GM12878 (cell line): ENCODE measurements at regions not wholly inside any gene's neighbourhood (a gene's known extent, or its start where the extent isn't known, plus 50 kb on each side); places are given as distances from the start of the nearest gene placed in this dataset.

Source experiments
- ATAC-seq: fragments of 200-7000 bp; cut with Tn5 transposase; 3 replicates; pipeline ENCODE4 v1.9.1; 2020; ENCODE audit warnings: mild to moderate bottlenecking, moderate library complexity
- BruUV-seq: library from RNA; stranded (reverse); fragments of 400-500 nt; replicated peaks from 2 replicates; lab custom pipeline; 2021; lab: Mats Ljungman, UMichigan
- CTCF ChIA-PET: fragments of 300-600 bp; sonication (Branson Sonifier 250); formaldehyde crosslinking; extraction: SDS; loops from one replicate; lab custom pipeline; 2021; ENCODE audit warnings: inconsistent platforms; lab: Yijun Ruan, JAX
- POLR2A ChIA-PET: fragments of 350-600 bp; formaldehyde crosslinking; extraction: SDS; loops from one replicate; lab custom pipeline; 2021; ENCODE audit warnings: inconsistent platforms; lab: Charles Lee
- RAD21 ChIA-PET: fragments of 300-600 bp; sonication (Branson Sonifier 250); formaldehyde crosslinking; loops from one replicate; lab custom pipeline; 2023; ENCODE audit warnings: antibody characterized with exemption; ENCODE audit not compliant: unreplicated experiment; lab: Charles Lee
- SMC1A ChIA-PET: fragments of 300-600 bp; sonication (Branson Sonifier 250); formaldehyde crosslinking; loops from one replicate; lab custom pipeline; 2023; ENCODE audit not compliant: unreplicated experiment, uncharacterized antibody; lab: Charles Lee
- DNase-seq: peaks from one replicate; pipeline ENCODE4 v3.0.0-alpha.2; 2011; ENCODE audit warnings: low read depth, low spot score
- FAIRE-seq: peaks from 3 replicates; lab custom pipeline; 2011; peaks lifted over from hg19 to GRCh38; lab: Jason Lieb, UNC
- H2AFZ ChIP-seq: 2 replicates; pipeline ENCODE4 v1.6.0; 2011; ENCODE audit warnings: low read depth, low read length, control low read depth; ENCODE audit not compliant: control insufficient read depth
- H3K27ac ChIP-seq: 2 replicates; pipeline ENCODE4 v1.5.1; 2011; ENCODE audit warnings: control low read depth; ENCODE audit not compliant: control insufficient read depth, insufficient read depth
- H3K27me3 ChIP-seq, 2 experiments: replicated peaks in 1 of 2; 2 replicates each; pipeline versions ENCODE4 v1.6.0 to v1.6.1; 2011; ENCODE audit warnings: low read length in 1 of 2; ENCODE audit not compliant: control insufficient read depth in 2 of 2, insufficient read depth in 2 of 2
- H3K36me3 ChIP-seq, 2 experiments: 2 replicates each; pipeline ENCODE4 v1.5.1; 2011; ENCODE audit warnings: low read length in 1 of 2; ENCODE audit not compliant: control insufficient read depth in 2 of 2, insufficient read depth in 2 of 2
- H3K4me1 ChIP-seq: 2 replicates; pipeline ENCODE4 v1.6.1; 2011; ENCODE audit warnings: mild to moderate bottlenecking, low read length, moderate library complexity, mixed read lengths; ENCODE audit not compliant: control insufficient read depth, insufficient read depth
- H3K4me2 ChIP-seq: 2 replicates; pipeline ENCODE4 v1.6.0; 2011; ENCODE audit warnings: control low read depth; ENCODE audit not compliant: control insufficient read depth, insufficient read depth
- H3K4me3 ChIP-seq: fragments of 200-600 bp; sonication (generic); 2 replicates; pipeline ENCODE4 v1.5.1; 2016
- H3K79me2 ChIP-seq: 2 replicates; pipeline ENCODE4 v1.6.0; 2011; ENCODE audit warnings: low read length; ENCODE audit not compliant: control insufficient read depth, insufficient read depth
- H3K9ac ChIP-seq: 2 replicates; pipeline ENCODE4 v1.8.0; 2011; ENCODE audit warnings: low read length, control low read depth, mixed read lengths; ENCODE audit not compliant: control insufficient read depth, insufficient read depth
- H3K9me3 ChIP-seq: replicated peaks from 3 replicates; pipeline ENCODE4 v1.5.1; 2011; ENCODE audit warnings: mild to moderate bottlenecking, low read length; ENCODE audit not compliant: control insufficient read depth, insufficient read depth
- H4K20me1 ChIP-seq: 2 replicates; pipeline ENCODE4 v1.6.0; 2011; ENCODE audit not compliant: control insufficient read depth, insufficient read depth
- CBX5 ChIP-seq: sonication (generic); IDR thresholded peaks from 2 replicates; pipeline ENCODE4 v1.6.1; 2016; ENCODE audit warnings: low read depth, moderate library complexity, mild to moderate bottlenecking, inconsistent platforms
- CHD4 ChIP-seq: fragments of 200-600 bp; sonication (generic); IDR thresholded peaks from 2 replicates; pipeline ENCODE4 v1.6.1; 2016; ENCODE audit warnings: mild to moderate bottlenecking
- DPF2 ChIP-seq: fragments of 450-650 bp; IDR thresholded peaks from 2 replicates; pipeline ENCODE4 v1.6.1; 2017; ENCODE audit warnings: mild to moderate bottlenecking
- EGR1 ChIP-seq, 2 experiments: IDR thresholded peaks; 1 replicate in 1 of 2; 2 replicates in 1 of 2; pipeline ENCODE4 v1.6.1; 2011 to 2012; ENCODE audit warnings: low read depth in 2 of 2, low read length in 2 of 2, borderline replicate concordance in 1 of 2, mild to moderate bottlenecking in 1 of 2, moderate library complexity in 1 of 2
- GABPA ChIP-seq: IDR thresholded peaks from 2 replicates; pipeline ENCODE4 v1.6.1; 2014; ENCODE audit warnings: antibody characterized with exemption, low read depth, mild to moderate bottlenecking, inconsistent platforms
- JUND ChIP-seq: IDR thresholded peaks from 2 replicates; pipeline ENCODE4 v1.6.1; 2012; ENCODE audit warnings: low read depth, mild to moderate bottlenecking, low read length, improper control_type of control experiment, moderate library complexity
- POLR2A ChIP-seq: IDR thresholded peaks from 2 replicates; pipeline ENCODE4 v1.6.1; 2011; ENCODE audit warnings: low read depth, mild to moderate bottlenecking, low read length
- RCOR1 ChIP-seq: conservative IDR thresholded peaks from 2 replicates; pipeline ENCODE4 v1.6.1; 2012; ENCODE audit warnings: low read depth, low read length, improper control_type of control experiment
- TCF12 ChIP-seq: IDR thresholded peaks from 2 replicates; pipeline ENCODE4 v1.6.1; 2011; ENCODE audit warnings: low read depth, mild to moderate bottlenecking, low read length
- ZNF622 ChIP-seq: fragments of 450-650 bp; IDR thresholded peaks from 2 replicates; pipeline ENCODE4 v1.6.1; 2017; ENCODE audit warnings: mild to moderate bottlenecking, inconsistent platforms
- in situ Hi-C: fragments of 300-500 bp; cut with MboI; formaldehyde crosslinking; loops from 9 replicates; pipeline ENCODE4 v1.14.3; 2018; ENCODE audit warnings: mixed read lengths
- intact Hi-C: fragments of 100-400 bp; cut with micrococcal nuclease; formaldehyde crosslinking; loops from one replicate; pipeline ENCODE4 v1.14.2; 2022; ENCODE audit not compliant: unreplicated experiment
- TF ChIP-seq, protein P1 (sequence below), 3 experiments: IDR thresholded peaks in 2 of 3; conservative IDR thresholded peaks in 1 of 3; 2 replicates each; pipeline ENCODE4 v1.5.1; 2011; ENCODE audit warnings: low read depth in 3 of 3, low read length in 3 of 3, mild to moderate bottlenecking in 3 of 3, control low read depth in 2 of 3, moderate library complexity in 2 of 3, inconsistent platforms in 1 of 3, mixed read lengths in 1 of 3; ENCODE audit not compliant: control insufficient read depth in 2 of 3, insufficient read depth in 1 of 3; ENCODE audit errors: extremely low read depth in 1 of 3
- TF ChIP-seq, protein P2 (sequence below): fragments of 450-650 bp; IDR thresholded peaks from 2 replicates; pipeline ENCODE4 v1.6.1; 2016; ENCODE audit warnings: mild to moderate bottlenecking

DNA sequence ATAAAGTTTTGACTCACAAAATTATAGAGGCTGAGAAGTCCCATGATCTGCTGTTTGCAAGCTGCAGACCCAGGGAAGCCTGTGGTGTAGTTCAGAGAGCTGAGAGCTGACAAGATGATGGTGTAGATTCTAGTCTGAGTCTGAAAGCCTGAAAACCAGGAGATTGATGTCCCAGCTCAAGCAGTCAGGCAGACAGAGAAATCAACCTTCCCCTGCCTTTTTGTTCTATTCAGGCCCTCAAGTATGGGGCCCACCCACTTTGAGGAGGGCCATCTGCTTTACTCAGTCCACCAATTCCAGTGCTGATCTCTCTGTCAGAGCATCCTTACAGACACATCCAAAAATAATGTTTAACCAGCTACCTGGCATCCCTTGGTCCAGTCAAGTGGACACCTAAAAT, 479.6 kb downstream of the STK39 start:
- no peak for TF ChIP-seq CHD4
- no peak for TF ChIP-seq POLR2A
- no peak for TF ChIP-seq CBX5
- TF ChIP-seq RCOR1, result no peak
- TF ChIP-seq GABPA, result no peak
- no peak for TF ChIP-seq EGR1 (IDR thresholded peaks at IDR 0.05; ENCODE audit: borderline replicate concordance in 1 of 2, low read depth in 2 of 2, low read length in 2 of 2)
- TF ChIP-seq TCF12, result no peak
- no peak for TF ChIP-seq JUND
- TF ChIP-seq ZNF622, result no peak
- TF ChIP-seq, protein P1, sequence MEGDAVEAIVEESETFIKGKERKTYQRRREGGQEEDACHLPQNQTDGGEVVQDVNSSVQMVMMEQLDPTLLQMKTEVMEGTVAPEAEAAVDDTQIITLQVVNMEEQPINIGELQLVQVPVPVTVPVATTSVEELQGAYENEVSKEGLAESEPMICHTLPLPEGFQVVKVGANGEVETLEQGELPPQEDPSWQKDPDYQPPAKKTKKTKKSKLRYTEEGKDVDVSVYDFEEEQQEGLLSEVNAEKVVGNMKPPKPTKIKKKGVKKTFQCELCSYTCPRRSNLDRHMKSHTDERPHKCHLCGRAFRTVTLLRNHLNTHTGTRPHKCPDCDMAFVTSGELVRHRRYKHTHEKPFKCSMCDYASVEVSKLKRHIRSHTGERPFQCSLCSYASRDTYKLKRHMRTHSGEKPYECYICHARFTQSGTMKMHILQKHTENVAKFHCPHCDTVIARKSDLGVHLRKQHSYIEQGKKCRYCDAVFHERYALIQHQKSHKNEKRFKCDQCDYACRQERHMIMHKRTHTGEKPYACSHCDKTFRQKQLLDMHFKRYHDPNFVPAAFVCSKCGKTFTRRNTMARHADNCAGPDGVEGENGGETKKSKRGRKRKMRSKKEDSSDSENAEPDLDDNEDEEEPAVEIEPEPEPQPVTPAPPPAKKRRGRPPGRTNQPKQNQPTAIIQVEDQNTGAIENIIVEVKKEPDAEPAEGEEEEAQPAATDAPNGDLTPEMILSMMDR (IDR thresholded peaks at IDR 0.05 in 2 of 3, conservative IDR thresholded peaks at IDR 0.05 in 1 of 3; ENCODE audit: control insufficient read depth in 2 of 3, extremely low read depth in 1 of 3, insufficient read depth in 1 of 3, low read depth in 3 of 3, low read length in 3 of 3), result no peak
- TF ChIP-seq DPF2, result no peak
- TF ChIP-seq, protein P2, sequence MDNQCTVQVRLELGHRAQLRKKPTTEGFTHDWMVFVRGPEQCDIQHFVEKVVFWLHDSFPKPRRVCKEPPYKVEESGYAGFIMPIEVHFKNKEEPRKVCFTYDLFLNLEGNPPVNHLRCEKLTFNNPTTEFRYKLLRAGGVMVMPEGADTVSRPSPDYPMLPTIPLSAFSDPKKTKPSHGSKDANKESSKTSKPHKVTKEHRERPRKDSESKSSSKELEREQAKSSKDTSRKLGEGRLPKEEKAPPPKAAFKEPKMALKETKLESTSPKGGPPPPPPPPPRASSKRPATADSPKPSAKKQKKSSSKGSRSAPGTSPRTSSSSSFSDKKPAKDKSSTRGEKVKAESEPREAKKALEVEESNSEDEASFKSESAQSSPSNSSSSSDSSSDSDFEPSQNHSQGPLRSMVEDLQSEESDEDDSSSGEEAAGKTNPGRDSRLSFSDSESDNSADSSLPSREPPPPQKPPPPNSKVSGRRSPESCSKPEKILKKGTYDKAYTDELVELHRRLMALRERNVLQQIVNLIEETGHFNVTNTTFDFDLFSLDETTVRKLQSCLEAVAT, result no peak
- Histone ChIP-seq H3K9ac (no peak overlapping the region), H4K20me1 (no peaks in the 10 kb centered on the region), H3K4me3 (no peak overlapping the region), H3K79me2 (no peaks in the 10 kb centered on the region), H3K4me2 (no peak overlapping the region), H3K27ac (no peak overlapping the region), H3K36me3 (no peaks in the 10 kb centered on the region), H3K9me3 (no peaks in the 10 kb centered on the region), H3K4me1 (no peaks in the 10 kb centered on the region), H3K27me3 (no peaks in the 10 kb centered on the region; a peak in 2 of 4 replicates), H2AFZ (no peak overlapping the region)
- intact Hi-C loops, result no loop called here
- no TSS peak for BruUV-seq
- FAIRE-seq, result no peak
- no peak for ATAC-seq
- no peak for DNase-seq
- CTCF ChIA-PET, result interaction anchor here (0.6 kb wide), 1 partner anchor 19 kb away, joined by 3 read pairs; no protein-coding TSS in a partner anchor
- RAD21 ChIA-PET, result no interaction called here
- POLR2A ChIA-PET, result no interaction called here
- in situ Hi-C loops, result no loop called here
- SMC1A ChIA-PET, result no interaction called here
